Progenitor cell of endocrine pancreas (in vitro differentiated cells): ENCODE measurements at regions not wholly inside any gene's neighbourhood (a gene's known extent, or its start where the extent isn't known, plus 50 kb on each side); places are given as distances from the start of the nearest gene placed in this dataset.

ENCODE experiments used
- DNase-seq: peaks from one replicate; pipeline ENCODE4 v3.0.0; 2021; ENCODE audit warnings: low spot score; ENCODE audit not compliant: unreplicated experiment
- H3K27ac Mint-ChIP-seq: 2 replicates; pipeline ENCODE4 v1.8.0; 2021; ENCODE audit warnings: mild to moderate bottlenecking, moderate library complexity, mixed read lengths
- H3K27me3 Mint-ChIP-seq: 2 replicates; pipeline ENCODE4 v1.8.0; 2021; ENCODE audit warnings: mixed read lengths
- H3K36me3 Mint-ChIP-seq: 2 replicates; pipeline ENCODE4 v1.8.0; 2022; ENCODE audit warnings: mixed read lengths; ENCODE audit not compliant: insufficient read depth
- H3K4me1 Mint-ChIP-seq: 2 replicates; pipeline ENCODE4 v1.8.0; 2021; ENCODE audit warnings: low read depth, mixed read lengths
- H3K4me3 Mint-ChIP-seq: 2 replicates; pipeline ENCODE4 v1.8.0; 2021; ENCODE audit warnings: low read depth, mild to moderate bottlenecking, moderate library complexity, mixed read lengths
- H3K9me3 Mint-ChIP-seq: 2 replicates; pipeline ENCODE4 v1.8.0; 2021; ENCODE audit warnings: low read depth, mixed read lengths
- CTCF ChIP-seq: fragments of 200-600 bp; sonication (generic); IDR thresholded peaks from one replicate; pipeline ENCODE4 v1.5.0; 2021; ENCODE audit warnings: antibody characterized with exemption, mild to moderate bottlenecking; ENCODE audit not compliant: unreplicated experiment

DNA sequence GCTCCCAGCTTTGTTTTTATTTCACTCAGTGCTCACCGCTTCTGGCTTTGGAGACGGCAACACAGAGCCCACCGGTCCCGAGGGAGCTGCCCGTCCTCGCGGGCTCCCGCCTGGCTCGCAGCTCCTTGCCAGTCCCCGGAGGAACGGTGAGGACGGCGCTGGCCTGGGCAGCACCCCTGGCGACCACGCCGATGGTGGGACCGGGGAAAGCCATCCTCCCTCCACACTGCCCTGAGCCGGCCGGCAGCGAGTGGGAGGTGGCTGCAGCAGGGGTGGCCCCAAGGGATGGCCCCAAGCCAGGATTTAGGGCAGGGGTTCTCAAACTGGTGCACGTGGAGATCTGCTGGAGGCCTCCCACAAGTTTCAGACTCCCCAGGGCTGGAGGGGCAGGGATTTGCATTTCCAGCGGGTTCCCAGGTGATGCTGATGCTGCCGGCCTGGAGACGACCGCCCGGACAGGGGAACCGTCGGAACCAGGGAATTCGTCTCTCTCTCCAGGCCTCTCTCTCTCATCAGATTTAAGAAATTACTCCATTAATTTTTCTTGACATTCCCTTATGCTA lies 293.2 kb upstream of the IRX4 start:
- no peaks in the 10 kb centered on the region for H3K9me3 Mint-ChIP-seq
- no peak for TF ChIP-seq CTCF
- H3K27me3 Mint-ChIP-seq = peaks cover 51% of the 10 kb centered on the region
- DNase-seq = no peak
- no peak overlapping the region for H3K4me3 Mint-ChIP-seq
- H3K27ac Mint-ChIP-seq = no peak overlapping the region
- no peaks in the 10 kb centered on the region for H3K36me3 Mint-ChIP-seq
- peaks cover 12% of the 10 kb centered on the region for H3K4me1 Mint-ChIP-seq

DNA sequence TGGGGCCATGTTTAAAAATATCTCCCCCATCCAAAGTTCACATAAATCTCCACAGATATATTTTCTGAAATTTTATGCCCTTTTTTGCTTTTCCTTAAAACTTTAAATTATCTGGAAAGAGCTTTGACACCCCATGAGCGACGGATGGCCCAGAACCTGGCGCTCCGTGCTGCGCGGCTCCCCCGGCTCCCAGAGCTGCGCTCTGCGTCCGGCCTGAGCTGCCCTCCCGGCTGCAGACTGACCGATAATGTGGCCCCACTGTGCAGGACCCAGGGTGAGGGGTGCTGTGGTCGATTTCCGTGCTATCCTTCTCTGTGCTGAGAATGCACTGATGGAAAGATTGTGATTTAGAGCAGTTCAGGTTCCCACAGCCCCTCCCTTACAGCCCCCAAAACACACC lies 292.3 kb upstream of the IRX4 start:
- H3K9me3 Mint-ChIP-seq = no peaks in the 10 kb centered on the region
- peaks cover 50% of the 10 kb centered on the region for H3K27me3 Mint-ChIP-seq
- no peak overlapping the region for H3K27ac Mint-ChIP-seq
- peaks cover 15% of the 10 kb centered on the region for H3K4me1 Mint-ChIP-seq
- DNase-seq = no peak
- H3K36me3 Mint-ChIP-seq = no peaks in the 10 kb centered on the region
- no peak for TF ChIP-seq CTCF
- H3K4me3 Mint-ChIP-seq = no peak overlapping the region

- Mint-ChIP-seq H3K9me3 (no peaks in the 10 kb centered on the region), H3K27me3 (peaks cover 48% of the 10 kb centered on the region), H3K4me1 (peaks cover 15% of the 10 kb centered on the region), H3K4me3 (no peak overlapping the region), H3K27ac (no peak overlapping the region), H3K36me3 (no peaks in the 10 kb centered on the region)
- DNase-seq = no peak
- TF ChIP-seq CTCF = no peak
These were observed 291.8 kb upstream of the IRX4 start for GRCh38 chr5:2174538-2174937.

- no peak for DNase-seq
- no peak overlapping the region for H3K4me3 Mint-ChIP-seq
- no peaks in the 10 kb centered on the region for H3K9me3 Mint-ChIP-seq
- no peak overlapping the region for H3K27ac Mint-ChIP-seq
- H3K36me3 Mint-ChIP-seq = no peaks in the 10 kb centered on the region
- H3K4me1 Mint-ChIP-seq = peaks cover 15% of the 10 kb centered on the region
- no peak for TF ChIP-seq CTCF
- peaks cover 51% of the 10 kb centered on the region for H3K27me3 Mint-ChIP-seq
These were observed 290.6 kb upstream of the IRX4 start for GRCh38 chr5:2173151-2173834.

DNA sequence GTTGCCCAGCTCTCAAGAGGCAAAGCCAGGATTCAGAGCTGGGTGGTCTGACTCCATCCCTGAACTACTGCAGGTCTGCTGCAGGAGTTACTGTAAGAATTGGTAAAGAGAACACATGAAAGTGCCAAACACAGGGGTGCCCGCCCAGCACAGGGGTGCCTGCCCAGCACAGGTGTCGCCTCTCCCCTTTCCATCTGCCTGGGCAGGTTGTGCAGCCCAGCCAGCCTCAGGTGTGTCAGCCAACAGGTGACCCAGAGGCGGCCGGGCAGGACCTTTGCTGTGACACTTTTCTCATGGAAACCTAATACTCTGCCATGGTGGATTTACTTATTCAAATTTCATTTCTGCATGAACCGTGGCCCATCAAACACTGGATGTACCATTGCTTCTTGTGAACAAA lies 289.7 kb upstream of the IRX4 start:
- DNase-seq = no peak
- H3K4me1 Mint-ChIP-seq = peaks cover 15% of the 10 kb centered on the region
- TF ChIP-seq CTCF = no peak
- no peak overlapping the region for H3K27ac Mint-ChIP-seq
- peaks cover 56% of the 10 kb centered on the region for H3K27me3 Mint-ChIP-seq
- no peak overlapping the region for H3K4me3 Mint-ChIP-seq
- no peaks in the 10 kb centered on the region for H3K36me3 Mint-ChIP-seq
- H3K9me3 Mint-ChIP-seq = no peaks in the 10 kb centered on the region
